ENCODE measurements at regions not wholly inside any gene's neighbourhood (a gene's known extent, or its start where the extent isn't known, plus 50 kb on each side); places are given as distances from the start of the nearest gene placed in this dataset.

DNA sequence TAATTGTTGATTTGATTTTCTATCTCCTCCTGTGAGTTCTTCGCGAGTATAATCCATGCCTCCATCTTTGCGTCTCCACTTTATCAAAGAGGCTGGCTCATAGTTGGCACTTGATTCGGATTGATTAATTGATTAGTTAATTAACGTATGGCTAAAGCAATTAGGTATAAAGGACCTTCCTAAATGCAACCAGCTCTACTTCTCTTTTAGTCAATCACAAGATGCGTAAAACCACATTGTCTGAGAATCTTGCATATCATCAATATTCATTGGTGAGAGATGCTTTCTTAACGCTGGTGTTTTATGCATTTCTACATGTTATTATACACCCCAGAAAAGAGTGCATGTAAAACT lies 56.4 kb upstream of the NR2F2 start:
- Histone ChIP-seq H3K4me3 (ENCODE audit: low read depth, low read length) (no peak overlapping the region), H3K4me1 (no peaks in the 10 kb centered on the region), H3K27me3 (peaks cover 7% of the 10 kb centered on the region; the same call in 1 of the 2 replicates), H3K36me3 (no peaks in the 10 kb centered on the region), H3K9me3 (no peaks in the 10 kb centered on the region)
- no peak for DNase-seq
- TF ChIP-seq, protein P1, sequence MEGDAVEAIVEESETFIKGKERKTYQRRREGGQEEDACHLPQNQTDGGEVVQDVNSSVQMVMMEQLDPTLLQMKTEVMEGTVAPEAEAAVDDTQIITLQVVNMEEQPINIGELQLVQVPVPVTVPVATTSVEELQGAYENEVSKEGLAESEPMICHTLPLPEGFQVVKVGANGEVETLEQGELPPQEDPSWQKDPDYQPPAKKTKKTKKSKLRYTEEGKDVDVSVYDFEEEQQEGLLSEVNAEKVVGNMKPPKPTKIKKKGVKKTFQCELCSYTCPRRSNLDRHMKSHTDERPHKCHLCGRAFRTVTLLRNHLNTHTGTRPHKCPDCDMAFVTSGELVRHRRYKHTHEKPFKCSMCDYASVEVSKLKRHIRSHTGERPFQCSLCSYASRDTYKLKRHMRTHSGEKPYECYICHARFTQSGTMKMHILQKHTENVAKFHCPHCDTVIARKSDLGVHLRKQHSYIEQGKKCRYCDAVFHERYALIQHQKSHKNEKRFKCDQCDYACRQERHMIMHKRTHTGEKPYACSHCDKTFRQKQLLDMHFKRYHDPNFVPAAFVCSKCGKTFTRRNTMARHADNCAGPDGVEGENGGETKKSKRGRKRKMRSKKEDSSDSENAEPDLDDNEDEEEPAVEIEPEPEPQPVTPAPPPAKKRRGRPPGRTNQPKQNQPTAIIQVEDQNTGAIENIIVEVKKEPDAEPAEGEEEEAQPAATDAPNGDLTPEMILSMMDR (IDR thresholded peaks at IDR 0.05; ENCODE audit: low read depth, low read length): no peak

DNA sequence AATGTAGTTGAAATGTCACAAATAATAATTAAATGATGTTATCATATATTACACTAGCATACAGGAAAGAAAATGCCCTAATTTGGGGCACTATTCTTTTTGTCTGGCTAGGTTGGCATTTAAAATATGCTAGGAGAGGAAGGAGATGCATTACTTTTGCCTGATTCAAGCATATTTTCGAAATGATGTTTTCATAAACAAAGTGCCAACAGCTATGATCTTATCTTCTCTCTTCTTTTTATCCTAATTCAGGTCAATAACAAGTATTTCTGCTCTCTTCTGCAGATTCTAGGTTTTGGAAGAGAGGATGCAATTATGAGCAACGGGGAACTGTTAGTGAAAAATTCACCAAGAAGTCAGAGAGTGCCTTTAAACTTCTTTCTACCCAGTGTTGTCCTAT lies 55.8 kb upstream of the NR2F2 start:
- Histone ChIP-seq H3K36me3 (no peaks in the 10 kb centered on the region), H3K9me3 (no peaks in the 10 kb centered on the region), H3K4me1 (no peaks in the 10 kb centered on the region), H3K4me3 (ENCODE audit: low read depth, low read length) (no peak overlapping the region), H3K27me3 (peaks cover 4% of the 10 kb centered on the region; the same call in 1 of the 2 replicates)
- DNase-seq: no peak
- TF ChIP-seq, protein P1 (IDR thresholded peaks at IDR 0.05; ENCODE audit: low read depth, low read length): no peak

DNA sequence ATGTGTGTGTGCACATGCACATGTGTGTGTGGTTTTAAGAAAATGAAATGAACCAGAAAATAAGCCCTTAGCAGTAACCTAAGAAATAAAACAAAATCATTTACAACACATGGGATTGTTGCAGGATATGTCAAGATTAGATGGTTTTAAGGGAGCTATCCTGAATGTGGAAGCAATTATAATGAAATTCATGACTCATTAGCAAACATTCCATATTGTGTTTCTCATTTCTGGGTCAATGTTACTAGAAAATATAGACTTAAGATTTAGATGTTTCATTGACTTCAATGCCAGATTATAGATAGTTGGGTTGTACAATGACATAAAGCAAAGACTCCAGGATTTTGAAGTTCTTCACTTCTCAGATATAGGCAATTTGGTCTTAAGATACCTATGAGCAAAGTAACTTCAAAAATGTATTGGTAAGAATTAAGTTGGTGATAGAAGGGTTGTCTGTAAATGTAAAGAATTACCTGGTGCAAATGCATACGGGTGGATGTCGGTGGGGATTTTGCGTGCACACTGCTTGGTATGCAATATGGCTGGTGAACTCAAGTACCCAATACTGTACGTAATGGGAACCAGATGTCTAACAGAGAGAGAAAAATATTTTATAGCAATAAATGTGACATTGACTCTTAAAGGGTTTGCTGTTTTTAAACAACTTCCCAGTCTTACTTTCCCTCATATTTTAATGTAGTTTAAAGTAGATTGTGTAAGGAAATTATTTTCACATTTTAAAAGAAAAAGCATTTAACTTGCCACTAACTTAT lies 53.9 kb upstream of the NR2F2 start:
- no peaks in the 10 kb centered on the region for H3K4me1 ChIP-seq

More for the DNA sequence above, 53.9 kb upstream of the NR2F2 start:
- peaks cover 7% of the 10 kb centered on the region for H3K27me3 ChIP-seq
- H3K9me3 ChIP-seq: no peaks in the 10 kb centered on the region
- no peak overlapping the region for H3K4me3 ChIP-seq (ENCODE audit: low read depth, low read length)
- H3K36me3 ChIP-seq: no peaks in the 10 kb centered on the region
- TF ChIP-seq, protein P1 (IDR thresholded peaks at IDR 0.05; ENCODE audit: low read depth, low read length): no peak
- DNase-seq: no peak
